NCI-H226 (cell line): ENCODE measurements at regions not wholly inside any gene's neighbourhood (a gene's known extent, or its start where the extent isn't known, plus 50 kb on each side); places are given as distances from the start of the nearest gene placed in this dataset.
A peak's percentile ranks its signal among the peaks of the same experiment; 100 is the strongest.

Experiments
- DNase-seq: peaks from one replicate; pipeline ENCODE4 v3.0.0-alpha.2; 2015

- DNase-seq, result no peak
Observed at GRCh38 chr3:43867436-43868072, 176.8 kb downstream of the ABHD5 start.

GRCh38 chr3:43869491-43869890 lies 178.8 kb downstream of the ABHD5 start:
- no peak for DNase-seq

GRCh38 chr3:43870120-43870519 lies 179.4 kb downstream of the ABHD5 start:
- DNase-seq, result peak; percentile 80

GRCh38 chr3:43870844-43871626 lies 180.3 kb downstream of the ABHD5 start:
- no peak for DNase-seq

GRCh38 chr3:43871627-43872245 lies 181.0 kb downstream of the ABHD5 start:
- DNase-seq, result no peak

GRCh38 chr3:43872301-43872700 lies 181.6 kb downstream of the ABHD5 start:
- peak; percentile 76 for DNase-seq

GRCh38 chr3:43872901-43873300 lies 182.2 kb downstream of the ABHD5 start:
- DNase-seq, result peak; percentile 48

DNA sequence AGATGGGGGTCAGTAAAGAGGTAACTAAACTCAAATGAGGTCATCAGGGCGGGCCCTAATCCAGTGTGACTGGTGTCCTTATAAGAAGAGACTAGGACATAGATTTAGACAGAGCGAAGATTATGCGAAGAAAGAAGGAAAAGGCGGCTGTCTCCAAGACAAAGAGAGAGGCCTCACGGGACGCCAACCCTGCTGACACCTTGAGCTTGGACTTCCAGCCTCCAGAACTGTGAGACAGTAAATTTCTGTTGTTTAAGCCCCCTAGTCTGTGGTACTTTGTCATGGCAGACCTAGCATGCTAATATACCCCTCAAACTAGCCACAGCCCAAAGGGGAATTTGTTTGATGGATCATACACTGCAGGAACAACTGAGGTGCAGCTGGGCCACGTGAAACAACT lies 183.0 kb downstream of the ABHD5 start:
- DNase-seq, result no peak

DNA sequence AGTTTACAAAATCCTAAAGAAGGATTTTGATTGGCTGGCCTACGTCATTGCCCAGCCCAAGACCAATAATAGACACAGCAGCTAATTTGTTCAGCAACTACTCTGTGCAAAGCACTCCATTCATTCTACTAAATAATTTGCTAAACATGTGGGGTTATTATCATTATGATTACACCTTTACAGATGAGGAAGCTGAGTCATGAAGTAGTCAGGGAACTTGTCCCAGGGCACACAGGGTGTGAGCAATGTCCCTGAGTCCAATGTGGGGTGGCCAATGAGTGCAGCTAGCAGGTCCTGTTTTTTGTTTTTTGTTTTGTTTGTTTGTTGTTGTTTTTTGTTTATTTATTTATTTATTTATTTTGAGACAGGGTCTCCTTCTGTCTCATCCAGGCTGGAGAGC lies 183.6 kb downstream of the ABHD5 start:
- DNase-seq, result no peak

- no peak for DNase-seq
Observed at GRCh38 chr3:43874731-43875130, 184.0 kb downstream of the ABHD5 start.

DNA sequence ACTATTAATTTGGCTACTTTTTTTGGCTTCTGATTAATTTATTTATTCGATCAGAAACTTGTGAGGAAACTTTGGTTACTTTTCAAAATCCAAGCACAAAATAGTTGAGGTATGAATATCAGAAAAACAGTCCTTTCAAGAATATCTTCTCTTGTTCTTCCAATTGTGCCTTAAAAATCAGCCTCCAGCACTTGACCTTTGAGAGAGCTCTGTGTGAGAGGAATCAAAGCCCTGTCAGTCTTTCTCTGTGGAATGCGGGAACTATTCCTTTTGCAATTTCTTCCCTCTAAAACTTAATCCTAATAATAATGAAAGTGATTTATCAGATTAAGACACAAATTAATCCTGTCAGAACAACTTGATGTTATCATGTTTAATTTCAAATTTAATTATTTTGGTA lies 185.9 kb downstream of the ABHD5 start:
- no peak for DNase-seq

DNA sequence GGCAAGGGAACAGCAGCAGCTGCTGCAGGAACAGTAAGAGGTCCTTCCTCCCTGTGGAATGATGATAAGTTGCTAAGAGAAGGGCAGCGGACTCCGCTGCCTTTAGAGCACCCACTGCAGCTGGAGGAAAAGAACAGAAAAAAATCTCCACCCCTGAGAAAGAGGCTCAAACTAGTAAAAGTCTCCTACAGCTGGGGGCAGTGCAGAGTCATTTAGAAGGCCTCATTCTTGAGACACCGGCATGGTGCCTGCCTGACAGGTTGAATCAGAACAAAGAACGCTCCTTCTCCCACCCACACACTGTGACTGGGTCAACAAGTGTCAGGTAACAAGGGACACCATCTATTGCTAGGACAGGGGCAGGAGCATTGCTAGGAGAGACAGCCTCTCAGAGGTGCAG lies 188.4 kb downstream of the ABHD5 start:
- no peak for DNase-seq

DNA sequence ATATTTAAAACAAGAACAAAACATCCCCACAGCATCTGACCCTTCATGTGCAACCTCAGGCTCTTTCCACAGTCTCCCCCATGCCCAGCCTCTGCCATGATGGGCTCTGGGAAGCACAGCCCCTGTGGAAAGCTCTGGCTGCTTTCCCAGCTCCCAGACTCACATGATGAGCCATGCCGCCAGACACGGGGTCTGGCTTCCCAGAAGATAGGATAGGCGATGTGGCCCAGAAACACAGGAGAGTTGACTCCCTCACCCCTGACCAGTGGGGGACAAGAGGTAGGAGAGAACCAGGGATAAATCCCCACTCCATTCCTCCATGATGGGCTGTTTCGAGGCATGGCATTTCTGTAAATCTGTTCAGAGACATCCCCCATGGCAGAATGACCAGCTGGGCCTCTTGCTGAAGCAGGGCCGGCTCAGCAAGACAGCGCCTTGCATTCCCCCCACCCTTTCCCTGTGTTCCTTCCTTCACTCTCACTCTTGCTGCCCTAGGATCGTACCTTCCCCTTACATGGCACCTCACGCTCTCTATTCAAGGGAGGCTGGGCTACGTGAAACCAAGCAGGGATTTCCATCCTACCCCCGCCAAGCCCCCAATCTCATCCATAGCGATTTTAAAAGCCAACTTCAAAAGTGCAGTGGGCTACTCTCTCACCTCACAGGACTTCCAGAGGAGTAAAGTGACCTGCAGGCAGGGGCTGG lies 192.4 kb downstream of the ABHD5 start:
- DNase-seq, result no peak

DNA sequence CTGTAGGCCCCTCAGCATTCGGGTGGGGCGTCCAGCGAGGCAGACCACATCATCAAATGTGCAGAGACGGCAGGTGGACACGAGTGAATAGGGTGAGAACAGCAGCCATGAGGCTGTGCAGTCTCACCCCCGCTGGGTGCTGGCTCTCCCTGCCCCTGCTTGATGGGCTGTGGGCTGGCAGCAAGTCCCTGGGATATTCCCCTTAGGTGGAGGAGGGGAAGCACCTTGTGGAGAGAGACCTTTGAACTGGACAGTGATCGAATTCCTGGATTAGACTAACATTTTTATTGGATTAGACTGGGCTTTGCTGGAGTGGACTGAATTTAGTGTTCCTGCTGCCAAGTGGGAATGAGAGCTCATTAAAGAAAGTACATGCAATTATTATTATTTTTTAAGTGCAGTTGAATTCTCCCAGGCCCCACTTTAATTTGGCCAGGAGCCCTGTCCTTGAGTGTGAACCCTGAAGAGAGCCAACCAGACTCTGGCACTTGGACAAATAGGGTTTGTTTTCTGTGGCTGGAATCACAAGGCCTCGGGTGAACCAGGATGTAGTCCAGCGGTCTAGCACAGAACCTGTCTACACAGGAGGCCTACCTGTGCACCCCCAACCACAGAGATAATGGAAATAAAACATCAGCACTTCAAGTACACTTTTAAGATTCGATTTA lies 193.1 kb downstream of the ABHD5 start:
- no peak for DNase-seq

DNA sequence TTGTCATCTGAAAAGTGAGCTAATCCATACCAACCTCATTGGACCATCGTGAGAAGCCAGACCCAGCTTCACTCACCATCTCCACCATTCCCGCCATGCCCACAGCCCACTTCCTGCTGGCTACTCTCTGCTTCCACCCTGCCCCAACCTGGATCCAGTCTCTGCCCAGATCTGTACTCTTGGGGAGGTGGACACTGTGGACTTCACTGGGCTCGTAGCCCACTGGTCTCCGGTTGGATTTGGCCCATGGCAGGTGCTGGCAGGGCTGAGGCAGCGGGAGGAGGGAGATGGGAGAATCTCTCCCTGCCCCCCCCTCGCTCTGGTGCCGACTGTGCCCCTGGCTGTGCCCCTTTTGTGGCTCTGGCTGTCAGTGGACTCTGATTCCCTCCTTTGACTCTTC lies 193.8 kb downstream of the ABHD5 start:
- no peak for DNase-seq

GRCh38 chr3:43885908-43886618 lies 195.3 kb downstream of the ABHD5 start:
- no peak for DNase-seq

DNA sequence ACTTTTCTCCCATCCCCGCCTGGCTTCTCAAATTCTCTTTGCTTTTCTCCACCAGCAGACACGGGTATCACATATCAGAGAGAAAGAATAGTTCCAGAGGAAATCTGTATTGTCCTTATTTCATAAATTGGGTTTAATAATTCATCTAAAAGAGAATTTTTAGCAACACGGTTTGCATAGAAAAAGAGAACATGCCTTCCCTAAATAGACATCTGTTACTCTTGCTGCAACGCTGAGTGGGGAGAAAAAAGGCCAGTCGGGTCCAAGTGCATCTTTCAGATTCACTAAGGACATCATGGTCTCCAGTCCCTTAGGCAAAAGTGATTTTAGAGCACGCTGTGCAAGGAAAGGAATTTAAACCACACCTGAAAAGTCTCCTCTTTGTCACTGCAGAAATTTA lies 201.3 kb downstream of the ABHD5 start:
- DNase-seq, result no peak

- no peak for DNase-seq
Observed at GRCh38 chr3:43892526-43892925, 201.8 kb downstream of the ABHD5 start.

- DNase-seq, result no peak
Observed at GRCh38 chr3:43893727-43894126, 203.0 kb downstream of the ABHD5 start.

GRCh38 chr3:43894176-43895049 lies 203.7 kb downstream of the ABHD5 start:
- DNase-seq, result no peak

- DNase-seq, result no peak
Observed at GRCh38 chr3:43895573-43895972, 204.8 kb downstream of the ABHD5 start.
